ENCODE measurements at regions not wholly inside any gene's neighbourhood (a gene's known extent, or its start where the extent isn't known, plus 50 kb on each side); places are given as distances from the start of the nearest gene placed in this dataset.

DNA sequence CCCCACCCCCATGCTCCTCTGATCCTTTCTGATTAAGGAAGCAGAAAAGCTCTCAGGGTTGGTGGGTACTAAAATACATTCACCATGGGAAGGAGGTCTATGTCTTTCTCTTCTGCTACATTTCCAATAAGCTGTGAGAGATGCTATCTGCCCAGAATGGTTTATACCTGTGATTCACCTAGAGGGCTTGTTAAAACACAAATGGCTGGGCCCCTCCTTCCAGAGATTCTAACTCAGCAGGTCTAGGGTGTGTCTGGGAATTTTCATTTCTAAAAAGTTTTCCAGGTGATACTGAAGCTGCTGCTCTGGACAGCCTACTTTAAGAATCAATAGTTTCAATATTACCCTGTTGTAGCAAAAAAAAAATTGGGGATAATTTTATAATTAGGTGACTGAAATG is 772.2 kb upstream of the ZEB2 start:
- H3K14ac ChIP-seq (ENCODE audit: insufficient read depth, low read length) = no peak overlapping the region
- H3K27ac ChIP-seq (ENCODE audit: insufficient read length, low read depth, low read length) = no peak overlapping the region
- Mint-ChIP-seq H3K4me1 (no peaks in the 10 kb centered on the region), H3K27ac (no peak overlapping the region), H3K4me3 (no peak overlapping the region), H3K36me3 (ENCODE audit: insufficient read depth in 1 of 3, low read depth in 3 of 3) (no peaks in the 10 kb centered on the region), H3K27me3 (ENCODE audit: low read depth) (no peaks in the 10 kb centered on the region), H3K9me3 (no peaks in the 10 kb centered on the region)
- no peak overlapping the region for H2BK120ac ChIP-seq (ENCODE audit: low read depth, low read length, poor library complexity, severe bottlenecking)
- H2BK12ac ChIP-seq (ENCODE audit: insufficient read length, low read depth, low read length) = no peak overlapping the region
- no peaks in the 10 kb centered on the region for H3K27me3 ChIP-seq (ENCODE audit: insufficient read depth, low read length)
- H3K56ac ChIP-seq (ENCODE audit: insufficient read length, low read depth, low read length) = no peak overlapping the region
- no peak overlapping the region for H3K23ac ChIP-seq (ENCODE audit: insufficient read length, low read depth, low read length)
- H4K91ac ChIP-seq (ENCODE audit: insufficient read length, low read depth, low read length) = no peak overlapping the region
- TF ChIP-seq, protein P1, sequence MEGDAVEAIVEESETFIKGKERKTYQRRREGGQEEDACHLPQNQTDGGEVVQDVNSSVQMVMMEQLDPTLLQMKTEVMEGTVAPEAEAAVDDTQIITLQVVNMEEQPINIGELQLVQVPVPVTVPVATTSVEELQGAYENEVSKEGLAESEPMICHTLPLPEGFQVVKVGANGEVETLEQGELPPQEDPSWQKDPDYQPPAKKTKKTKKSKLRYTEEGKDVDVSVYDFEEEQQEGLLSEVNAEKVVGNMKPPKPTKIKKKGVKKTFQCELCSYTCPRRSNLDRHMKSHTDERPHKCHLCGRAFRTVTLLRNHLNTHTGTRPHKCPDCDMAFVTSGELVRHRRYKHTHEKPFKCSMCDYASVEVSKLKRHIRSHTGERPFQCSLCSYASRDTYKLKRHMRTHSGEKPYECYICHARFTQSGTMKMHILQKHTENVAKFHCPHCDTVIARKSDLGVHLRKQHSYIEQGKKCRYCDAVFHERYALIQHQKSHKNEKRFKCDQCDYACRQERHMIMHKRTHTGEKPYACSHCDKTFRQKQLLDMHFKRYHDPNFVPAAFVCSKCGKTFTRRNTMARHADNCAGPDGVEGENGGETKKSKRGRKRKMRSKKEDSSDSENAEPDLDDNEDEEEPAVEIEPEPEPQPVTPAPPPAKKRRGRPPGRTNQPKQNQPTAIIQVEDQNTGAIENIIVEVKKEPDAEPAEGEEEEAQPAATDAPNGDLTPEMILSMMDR (conservative IDR thresholded peaks at IDR 0.05) = no peak
- no peak overlapping the region for H3K4ac ChIP-seq (ENCODE audit: low read depth, low read length)
- H3T11ph ChIP-seq (ENCODE audit: low read length) = no peak overlapping the region
- no peaks in the 10 kb centered on the region for H3K79me2 ChIP-seq (ENCODE audit: insufficient read depth, low read length)
- H3K23me2 ChIP-seq (ENCODE audit: insufficient read length, low read depth, low read length, poor library complexity, severe bottlenecking) = no peaks in the 10 kb centered on the region
- no peak overlapping the region for H3K18ac ChIP-seq (ENCODE audit: insufficient read length, low read depth, low read length)
- H4K5ac ChIP-seq (ENCODE audit: insufficient read length, low read depth, low read length) = no peak overlapping the region
- H3K79me1 ChIP-seq (ENCODE audit: insufficient read depth, low read depth, low read length, poor library complexity, severe bottlenecking) = no peaks in the 10 kb centered on the region
- no peak overlapping the region for H3K9ac ChIP-seq (ENCODE audit: extremely low read depth, insufficient read length, low read length)
- H2AFZ ChIP-seq (ENCODE audit: low read length) = no peak overlapping the region
- no peak overlapping the region for H4K8ac ChIP-seq (replicated peaks; ENCODE audit: insufficient read length, low read depth, low read length)
- DNase-seq = no peak
- H3K9me3 ChIP-seq (ENCODE audit: control insufficient read depth, low read depth, low read length) = no peaks in the 10 kb centered on the region
- no peak overlapping the region for H2BK20ac ChIP-seq (ENCODE audit: low read depth, low read length, poor library complexity, severe bottlenecking)
- H3K4me1 ChIP-seq (ENCODE audit: insufficient read depth, low read length) = no peaks in the 10 kb centered on the region
- no peak overlapping the region for H2AK5ac ChIP-seq (ENCODE audit: insufficient read length, low read length)
- no peak overlapping the region for H3K4me2 ChIP-seq (ENCODE audit: insufficient read depth, insufficient read length, low read length)
- H2BK5ac ChIP-seq (ENCODE audit: insufficient read length, low read length) = no peak overlapping the region
- H2BK15ac ChIP-seq (ENCODE audit: low read depth, low read length) = no peak overlapping the region
- H4K20me1 ChIP-seq (ENCODE audit: control insufficient read depth, insufficient read depth, insufficient read length) = no peaks in the 10 kb centered on the region
